HepG2 (cell line): ENCODE measurements at regions not wholly inside any gene's neighbourhood (a gene's known extent, or its start where the extent isn't known, plus 50 kb on each side); places are given as distances from the start of the nearest gene placed in this dataset.

Experiments used
- ATAC-seq: fragments of 200-7000 bp; cut with Tn5 transposase; 3 replicates; pipeline ENCODE4 v1.9.1; 2020; ENCODE audit warnings: mild to moderate bottlenecking, moderate library complexity
- BruUV-seq: library from RNA; stranded (reverse); fragments of 400-500 nt; replicated peaks from 2 replicates; lab custom pipeline; 2021; lab: Mats Ljungman, UMichigan
- CTCF ChIA-PET: fragments of 300-600 bp; formaldehyde crosslinking; extraction: SDS; loops from one replicate; lab custom pipeline; 2021; ENCODE audit warnings: low total read pairs, inconsistent platforms, low intra/inter-chr PET ratio; lab: Yijun Ruan, JAX
- POLR2A ChIA-PET: fragments of 350-600 bp; sonication (Branson Sonifier 250); formaldehyde crosslinking; loops from one replicate; lab custom pipeline; 2020; ENCODE audit warnings: antibody characterized with exemption, inconsistent platforms; lab: Yijun Ruan, JAX
- DNase-seq: peaks from one replicate; pipeline ENCODE4 v3.0.0-alpha.2; 2015; ENCODE audit warnings: low spot score
- FAIRE-seq: peaks from 3 replicates; lab custom pipeline; 2011; peaks lifted over from hg19 to GRCh38; lab: Jason Lieb, UNC
- H2AFZ ChIP-seq: one replicate; pipeline ENCODE4 v1.6.1; 2011; ENCODE audit warnings: low read length, inconsistent platforms
- H3K27ac ChIP-seq: fragments of 300-600 bp; 3 replicates; pipeline ENCODE4 v1.8.0; 2011; ENCODE audit warnings: mixed run types, mild to moderate bottlenecking, mixed read lengths, low read length, inconsistent platforms; ENCODE audit not compliant: insufficient read depth; ENCODE audit errors: extremely low read length
- H3K27me3 ChIP-seq, 2 experiments: fragments of 200-600 bp in 1 of 2; 2 replicates in 1 of 2; 3 replicates in 1 of 2; pipeline versions ENCODE4 v1.6.0 to v1.8.0; 2011; ENCODE audit warnings: low read length in 2 of 2, mild to moderate bottlenecking in 2 of 2, moderate library complexity in 2 of 2, inconsistent platforms in 1 of 2; ENCODE audit not compliant: insufficient read depth in 2 of 2, control insufficient read depth in 1 of 2
- H3K36me3 ChIP-seq, 2 experiments: fragments of 200-600 bp in 1 of 2; replicated peaks in 1 of 2; 2 replicates in 1 of 2; 3 replicates in 1 of 2; pipeline versions ENCODE4 v1.5.1 to v1.8.0; 2011; ENCODE audit warnings: low read length in 2 of 2, inconsistent platforms in 1 of 2; ENCODE audit not compliant: insufficient read depth in 2 of 2, control insufficient read depth in 1 of 2
- H3K4me1 ChIP-seq: 2 replicates; pipeline ENCODE4 v1.5.1; 2012; ENCODE audit warnings: low read length, inconsistent platforms; ENCODE audit not compliant: insufficient read depth
- H3K4me2 ChIP-seq: 2 replicates; pipeline ENCODE4 v1.6.0; 2011; ENCODE audit warnings: low read depth, low read length, inconsistent platforms
- H3K4me3 ChIP-seq, 3 experiments: fragments of 200-600 bp in 1 of 3; sonication (generic), shearing (Covaris generic) in 1 of 3; replicated peaks in 1 of 3; 2 replicates each; pipeline ENCODE4 v1.5.1; 2011 to 2016; ENCODE audit warnings: low read length in 3 of 3, inconsistent platforms in 2 of 3, low read depth in 2 of 3, mild to moderate bottlenecking in 2 of 3, control low read depth in 1 of 3, mixed read lengths in 1 of 3; ENCODE audit not compliant: insufficient read depth in 1 of 3
- H3K79me2 ChIP-seq: one replicate; pipeline ENCODE4 v1.6.1; 2011; ENCODE audit warnings: low read length, inconsistent platforms; ENCODE audit not compliant: insufficient read depth
- H3K9ac ChIP-seq: 2 replicates; pipeline ENCODE4 v1.6.0; 2011; ENCODE audit warnings: mild to moderate bottlenecking, low read depth, low read length, inconsistent platforms; ENCODE audit not compliant: insufficient read depth
- H3K9me3 ChIP-seq: 2 replicates; pipeline ENCODE4 v1.5.1; 2012; ENCODE audit warnings: mild to moderate bottlenecking, low read length
- H4K20me1 ChIP-seq: 2 replicates; pipeline ENCODE4 v1.6.0; 2011; ENCODE audit warnings: inconsistent platforms, mild to moderate bottlenecking, low read length, moderate library complexity; ENCODE audit not compliant: insufficient read depth
- FOSL1 ChIP-seq: sonication (generic); formaldehyde crosslinking; IDR thresholded peaks from 2 replicates; pipeline ENCODE4 v1.9.0; 2021; ENCODE audit warnings: missing genetic modification reagents, borderline replicate concordance
- FOXA1 ChIP-seq, 2 experiments: fragments of 450-650 bp in 1 of 2; sonication (generic) in 1 of 2; formaldehyde crosslinking in 1 of 2; IDR thresholded peaks; 2 replicates each; pipeline versions ENCODE4 v1.4.0 to v1.6.1; 2016 to 2020; ENCODE audit warnings: missing genetic modification reagents in 1 of 2
- HHEX ChIP-seq: IDR thresholded peaks from 2 replicates; pipeline ENCODE4 v1.6.1; 2016; ENCODE audit warnings: control low read depth
- NFYB ChIP-seq: sonication (generic); formaldehyde crosslinking; IDR thresholded peaks from 2 replicates; pipeline ENCODE4 v1.4.0; 2020; ENCODE audit warnings: missing genetic modification reagents
- WGBS: methylation state at CpG from one replicate; pipeline ENCODE4 v1.1.6; 2017; ENCODE audit warnings: low lambda C conversion rate; 5-methylcytosine and 5-hydroxymethylcytosine counted together
- in situ Hi-C: cut with HindIII; loops from 2 replicates; pipeline ENCODE4 v1.10.0; 2017; ENCODE audit warnings: low pct_unique_long_range_greater_than_20kb; ENCODE audit not compliant: extremely low pct_ligation_motif_present
- intact Hi-C: fragments of 100-400 bp; cut with micrococcal nuclease; formaldehyde crosslinking; loops from one replicate; pipeline ENCODE4 v1.10.0; 2022; ENCODE audit not compliant: unreplicated experiment
- TF ChIP-seq, protein P1 (sequence below): sonication (generic); formaldehyde crosslinking; IDR thresholded peaks from 2 replicates; pipeline ENCODE4 v1.5.0; 2020; ENCODE audit warnings: mild to moderate bottlenecking, missing genetic modification reagents, borderline replicate concordance
- TF ChIP-seq, protein P2 (sequence below): sonication (generic); formaldehyde crosslinking; IDR thresholded peaks from 2 replicates; pipeline ENCODE4 v1.4.0; 2020; ENCODE audit warnings: mild to moderate bottlenecking, missing genetic modification reagents
- TF ChIP-seq, protein P3 (sequence below): sonication (generic); formaldehyde crosslinking; IDR thresholded peaks from 2 replicates; pipeline ENCODE4 v1.8.1; 2023; ENCODE audit warnings: mild to moderate bottlenecking, moderate library complexity, missing genetic modification reagents

DNA sequence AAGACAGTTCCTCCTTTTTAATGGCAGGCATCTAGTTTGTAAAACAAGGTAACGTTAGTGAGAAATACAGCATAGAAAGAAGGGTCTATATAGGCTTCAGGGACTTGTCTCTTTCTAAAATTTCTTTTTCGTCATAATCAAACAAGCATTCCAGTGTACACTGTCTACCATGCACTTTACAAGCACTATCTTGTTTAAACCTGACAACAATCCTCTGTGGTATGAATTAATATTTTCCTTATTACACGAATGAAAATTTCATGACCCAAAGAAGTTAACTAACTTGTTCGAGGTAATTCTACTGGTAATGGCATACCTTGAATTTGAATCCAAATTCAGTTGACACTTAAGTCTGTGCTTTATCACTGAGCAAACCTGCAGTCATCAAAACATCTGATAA is 399.7 kb upstream of the NBEA start:
- Histone ChIP-seq H3K79me2 (no peaks in the 10 kb centered on the region), H3K36me3 (no peaks in the 10 kb centered on the region), H3K4me3 (no peak overlapping the region), H4K20me1 (no peaks in the 10 kb centered on the region), H3K4me2 (no peak overlapping the region), H3K9me3 (no peaks in the 10 kb centered on the region), H3K27ac (no peak overlapping the region), H2AFZ (no peak overlapping the region), H3K9ac (no peak overlapping the region), H3K4me1 (no peaks in the 10 kb centered on the region), H3K27me3 (no peaks in the 10 kb centered on the region)
- FAIRE-seq = no peak
- ATAC-seq = no peak
- intact Hi-C loops (no loop called here), in situ Hi-C loops (no loop called here)
- BruUV-seq = no TSS peak
- POLR2A ChIA-PET = no interaction called here
- no peak for DNase-seq
- 28% methylated on average over 4 of the region's 4 CpGs for WGBS
- CTCF ChIA-PET = no interaction called here
- TF ChIP-seq NFYB (CRISPR knock-in tag) (no peak), FOSL1 (CRISPR knock-in tag) (no peak), FOXA1 (IDR thresholded peaks at IDR 0.05) (no peak), FOXA1 (CRISPR knock-in tag; IDR thresholded peaks at IDR 0.05) (no peak), HHEX (CRISPR knock-in tag) (no peak)
- TF ChIP-seq, protein P1, sequence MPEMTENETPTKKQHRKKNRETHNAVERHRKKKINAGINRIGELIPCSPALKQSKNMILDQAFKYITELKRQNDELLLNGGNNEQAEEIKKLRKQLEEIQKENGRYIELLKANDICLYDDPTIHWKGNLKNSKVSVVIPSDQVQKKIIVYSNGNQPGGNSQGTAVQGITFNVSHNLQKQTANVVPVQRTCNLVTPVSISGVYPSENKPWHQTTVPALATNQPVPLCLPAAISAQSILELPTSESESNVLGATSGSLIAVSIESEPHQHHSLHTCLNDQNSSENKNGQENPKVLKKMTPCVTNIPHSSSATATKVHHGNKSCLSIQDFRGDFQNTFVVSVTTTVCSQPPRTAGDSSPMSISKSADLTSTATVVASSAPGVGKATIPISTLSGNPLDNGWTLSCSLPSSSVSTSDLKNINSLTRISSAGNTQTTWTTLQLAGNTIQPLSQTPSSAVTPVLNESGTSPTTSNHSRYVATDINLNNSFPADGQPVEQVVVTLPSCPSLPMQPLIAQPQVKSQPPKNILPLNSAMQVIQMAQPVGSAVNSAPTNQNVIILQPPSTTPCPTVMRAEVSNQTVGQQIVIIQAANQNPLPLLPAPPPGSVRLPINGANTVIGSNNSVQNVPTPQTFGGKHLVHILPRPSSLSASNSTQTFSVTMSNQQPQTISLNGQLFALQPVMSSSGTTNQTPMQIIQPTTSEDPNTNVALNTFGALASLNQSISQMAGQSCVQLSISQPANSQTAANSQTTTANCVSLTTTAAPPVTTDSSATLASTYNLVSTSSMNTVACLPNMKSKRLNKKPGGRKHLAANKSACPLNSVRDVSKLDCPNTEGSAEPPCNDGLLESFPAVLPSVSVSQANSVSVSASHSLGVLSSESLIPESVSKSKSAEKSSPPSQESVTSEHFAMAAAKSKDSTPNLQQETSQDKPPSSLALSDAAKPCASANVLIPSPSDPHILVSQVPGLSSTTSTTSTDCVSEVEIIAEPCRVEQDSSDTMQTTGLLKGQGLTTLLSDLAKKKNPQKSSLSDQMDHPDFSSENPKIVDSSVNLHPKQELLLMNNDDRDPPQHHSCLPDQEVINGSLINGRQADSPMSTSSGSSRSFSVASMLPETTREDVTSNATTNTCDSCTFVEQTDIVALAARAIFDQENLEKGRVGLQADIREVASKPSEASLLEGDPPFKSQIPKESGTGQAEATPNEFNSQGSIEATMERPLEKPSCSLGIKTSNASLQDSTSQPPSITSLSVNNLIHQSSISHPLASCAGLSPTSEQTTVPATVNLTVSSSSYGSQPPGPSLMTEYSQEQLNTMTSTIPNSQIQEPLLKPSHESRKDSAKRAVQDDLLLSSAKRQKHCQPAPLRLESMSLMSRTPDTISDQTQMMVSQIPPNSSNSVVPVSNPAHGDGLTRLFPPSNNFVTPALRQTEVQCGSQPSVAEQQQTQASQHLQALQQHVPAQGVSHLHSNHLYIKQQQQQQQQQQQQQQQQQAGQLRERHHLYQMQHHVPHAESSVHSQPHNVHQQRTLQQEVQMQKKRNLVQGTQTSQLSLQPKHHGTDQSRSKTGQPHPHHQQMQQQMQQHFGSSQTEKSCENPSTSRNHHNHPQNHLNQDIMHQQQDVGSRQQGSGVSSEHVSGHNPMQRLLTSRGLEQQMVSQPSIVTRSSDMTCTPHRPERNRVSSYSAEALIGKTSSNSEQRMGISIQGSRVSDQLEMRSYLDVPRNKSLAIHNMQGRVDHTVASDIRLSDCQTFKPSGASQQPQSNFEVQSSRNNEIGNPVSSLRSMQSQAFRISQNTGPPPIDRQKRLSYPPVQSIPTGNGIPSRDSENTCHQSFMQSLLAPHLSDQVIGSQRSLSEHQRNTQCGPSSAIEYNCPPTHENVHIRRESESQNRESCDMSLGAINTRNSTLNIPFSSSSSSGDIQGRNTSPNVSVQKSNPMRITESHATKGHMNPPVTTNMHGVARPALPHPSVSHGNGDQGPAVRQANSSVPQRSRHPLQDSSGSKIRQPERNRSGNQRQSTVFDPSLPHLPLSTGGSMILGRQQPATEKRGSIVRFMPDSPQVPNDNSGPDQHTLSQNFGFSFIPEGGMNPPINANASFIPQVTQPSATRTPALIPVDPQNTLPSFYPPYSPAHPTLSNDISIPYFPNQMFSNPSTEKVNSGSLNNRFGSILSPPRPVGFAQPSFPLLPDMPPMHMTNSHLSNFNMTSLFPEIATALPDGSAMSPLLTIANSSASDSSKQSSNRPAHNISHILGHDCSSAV (CRISPR knock-in tag) = no peak
- TF ChIP-seq, protein P2, sequence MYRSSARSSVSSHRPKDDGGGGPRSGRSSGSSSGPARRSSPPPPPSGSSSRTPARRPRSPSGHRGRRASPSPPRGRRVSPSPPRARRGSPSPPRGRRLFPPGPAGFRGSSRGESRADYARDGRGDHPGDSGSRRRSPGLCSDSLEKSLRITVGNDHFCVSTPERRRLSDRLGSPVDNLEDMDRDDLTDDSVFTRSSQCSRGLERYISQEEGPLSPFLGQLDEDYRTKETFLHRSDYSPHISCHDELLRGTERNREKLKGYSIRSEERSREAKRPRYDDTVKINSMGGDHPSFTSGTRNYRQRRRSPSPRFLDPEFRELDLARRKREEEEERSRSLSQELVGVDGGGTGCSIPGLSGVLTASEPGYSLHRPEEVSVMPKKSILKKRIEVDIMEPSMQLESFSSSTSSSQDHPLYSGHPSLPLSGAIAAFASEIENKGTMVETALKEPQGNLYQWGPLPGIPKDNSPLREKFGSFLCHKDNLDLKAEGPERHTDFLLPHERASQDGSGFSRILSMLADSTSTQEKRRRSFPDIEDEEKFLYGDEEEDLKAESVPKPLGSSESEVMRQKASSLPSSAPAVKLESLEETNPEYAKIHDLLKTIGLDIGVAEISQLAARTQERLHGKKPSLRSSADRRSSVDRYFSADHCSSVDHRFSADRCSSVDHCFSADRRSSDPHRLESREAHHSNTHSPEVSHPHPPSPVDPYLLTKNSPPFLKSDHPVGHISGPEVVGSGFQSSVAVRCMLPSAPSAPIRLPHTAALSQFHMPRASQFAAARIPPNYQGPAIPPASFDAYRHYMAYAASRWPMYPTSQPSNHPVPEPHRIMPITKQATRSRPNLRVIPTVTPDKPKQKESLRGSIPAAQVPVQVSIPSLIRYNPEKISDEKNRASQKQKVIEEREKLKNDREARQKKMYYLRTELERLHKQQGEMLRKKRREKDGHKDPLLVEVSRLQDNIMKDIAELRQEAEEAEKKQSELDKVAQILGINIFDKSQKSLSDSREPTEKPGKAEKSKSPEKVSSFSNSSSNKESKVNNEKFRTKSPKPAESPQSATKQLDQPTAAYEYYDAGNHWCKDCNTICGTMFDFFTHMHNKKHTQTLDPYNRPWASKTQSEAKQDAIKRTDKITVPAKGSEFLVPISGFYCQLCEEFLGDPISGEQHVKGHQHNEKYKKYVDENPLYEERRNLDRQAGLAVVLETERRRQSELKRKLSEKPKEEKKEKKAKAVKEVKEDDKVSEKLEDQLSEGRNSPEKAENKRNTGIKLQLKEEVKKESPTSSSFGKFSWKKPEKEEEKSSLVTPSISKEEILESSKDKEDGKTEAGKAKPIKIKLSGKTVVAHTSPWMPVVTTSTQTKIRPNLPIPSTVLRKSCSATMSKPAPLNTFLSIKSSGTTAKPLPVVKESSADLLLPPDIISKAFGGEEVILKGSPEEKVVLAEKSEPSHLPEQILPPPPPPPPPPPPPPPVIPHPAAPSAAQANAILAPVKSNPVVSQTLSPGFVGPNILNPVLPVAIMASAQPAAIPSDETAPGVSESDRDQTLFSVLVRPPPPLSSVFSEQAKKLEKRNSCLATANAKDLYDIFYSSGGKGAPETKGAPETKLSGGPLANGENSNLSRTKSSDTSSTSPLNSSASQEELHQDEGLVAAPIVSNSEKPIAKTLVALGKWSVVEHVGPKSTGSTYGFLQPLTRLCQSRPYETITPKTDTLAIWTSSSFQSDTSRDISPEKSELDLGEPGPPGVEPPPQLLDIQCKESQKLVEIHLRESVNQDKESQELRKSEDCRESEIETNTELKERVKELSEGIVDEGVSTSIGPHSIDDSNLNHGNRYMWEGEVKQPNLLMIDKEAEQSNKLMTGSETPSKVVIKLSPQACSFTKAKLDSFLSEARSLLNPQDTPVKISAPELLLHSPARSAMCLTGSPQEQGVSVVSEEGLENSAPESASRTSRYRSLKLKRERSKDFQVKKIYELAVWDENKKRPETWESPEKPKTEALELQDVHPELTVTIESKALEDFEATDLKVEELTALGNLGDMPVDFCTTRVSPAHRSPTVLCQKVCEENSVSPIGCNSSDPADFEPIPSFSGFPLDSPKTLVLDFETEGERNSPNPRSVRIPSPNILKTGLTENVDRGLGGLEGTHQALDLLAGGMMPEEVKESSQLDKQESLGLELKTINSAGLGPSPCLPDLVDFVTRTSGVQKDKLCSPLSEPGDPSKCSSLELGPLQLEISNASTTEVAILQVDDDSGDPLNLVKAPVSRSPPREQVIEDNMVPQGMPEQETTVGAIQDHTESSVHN (CRISPR knock-in tag) = no peak
- TF ChIP-seq, protein P3, sequence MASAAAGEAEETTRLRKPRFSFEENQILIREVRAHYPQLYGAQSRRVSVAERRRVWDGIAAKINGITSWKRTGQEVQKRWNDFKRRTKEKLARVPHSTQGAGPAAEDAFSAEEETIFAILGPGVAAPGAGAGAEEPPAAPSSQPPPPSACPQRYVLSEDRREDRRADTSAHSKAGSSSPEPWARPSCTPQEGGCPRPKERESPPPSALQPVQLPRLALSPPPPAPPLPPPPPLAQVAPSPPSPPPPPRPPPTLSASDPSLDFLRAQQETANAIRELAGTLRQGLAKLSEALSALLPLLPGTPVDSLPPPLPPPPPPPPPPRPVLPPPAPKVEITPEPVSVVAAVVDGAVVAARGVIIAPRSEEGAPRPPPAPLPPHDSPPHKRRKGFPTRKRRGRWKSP (CRISPR knock-in tag) = no peak
